HUES6 (cell line): ENCODE measurements at regions not wholly inside any gene's neighbourhood (a gene's known extent, or its start where the extent isn't known, plus 50 kb on each side); places are given as distances from the start of the nearest gene placed in this dataset.

ENCODE experiments used
- H3K27ac ChIP-seq: 2 replicates; pipeline ENCODE4 v1.7.0; 2013; ENCODE audit warnings: low read depth, mild to moderate bottlenecking, low read length, inconsistent platforms
- H3K27me3 ChIP-seq: 2 replicates; pipeline ENCODE4 v1.6.1; 2013; ENCODE audit warnings: low read length; ENCODE audit not compliant: control insufficient read depth, insufficient read depth
- H3K36me3 ChIP-seq: 2 replicates; pipeline ENCODE4 v1.6.1; 2013; ENCODE audit warnings: low read length; ENCODE audit not compliant: control insufficient read depth, insufficient read depth
- H3K4me1 ChIP-seq: 2 replicates; pipeline ENCODE4 v1.6.1; 2013; ENCODE audit warnings: low read length; ENCODE audit not compliant: control insufficient read depth, insufficient read depth
- H3K4me3 ChIP-seq: 2 replicates; pipeline ENCODE4 v1.5.1; 2013; ENCODE audit warnings: low read depth, low read length
- H3K9ac ChIP-seq: one replicate; pipeline ENCODE4 v1.6.1; 2013; ENCODE audit warnings: mild to moderate bottlenecking, low read length
- H3K9me3 ChIP-seq: 2 replicates; pipeline ENCODE4 v1.6.1; 2013; ENCODE audit warnings: low read depth, low read length; ENCODE audit not compliant: control insufficient read depth, insufficient read depth

- no peaks in the 10 kb centered on the region for H3K27me3 ChIP-seq
- H3K4me1 ChIP-seq, result no peaks in the 10 kb centered on the region
- no peak overlapping the region for H3K27ac ChIP-seq
- no peak overlapping the region for H3K9ac ChIP-seq
- H3K4me3 ChIP-seq, result no peak overlapping the region
- no peaks in the 10 kb centered on the region for H3K36me3 ChIP-seq
- peaks cover 37% of the 10 kb centered on the region for H3K9me3 ChIP-seq
Measured at GRCh38 chr6:134605034-134605433, 287.1 kb upstream of the SGK1 start.

- H3K27me3 ChIP-seq, result no peaks in the 10 kb centered on the region
- no peak overlapping the region for H3K27ac ChIP-seq
- peaks cover 40% of the 10 kb centered on the region for H3K9me3 ChIP-seq
- no peaks in the 10 kb centered on the region for H3K36me3 ChIP-seq
- no peak overlapping the region for H3K4me3 ChIP-seq
- no peak overlapping the region for H3K9ac ChIP-seq
- H3K4me1 ChIP-seq, result no peaks in the 10 kb centered on the region
Measured at GRCh38 chr6:134604014-134604676, 286.2 kb upstream of the SGK1 start.

- H3K9ac ChIP-seq, result no peak overlapping the region
- H3K9me3 ChIP-seq, result peaks cover 40% of the 10 kb centered on the region
- H3K36me3 ChIP-seq, result no peaks in the 10 kb centered on the region
- H3K4me3 ChIP-seq, result no peak overlapping the region
- H3K27ac ChIP-seq, result no peak overlapping the region
- H3K4me1 ChIP-seq, result no peaks in the 10 kb centered on the region
- H3K27me3 ChIP-seq, result no peaks in the 10 kb centered on the region
Measured at GRCh38 chr6:134603561-134603960, 285.6 kb upstream of the SGK1 start.

GRCh38 chr6:134602123-134602522 lies 284.2 kb upstream of the SGK1 start:
- Histone ChIP-seq H3K4me1 (no peaks in the 10 kb centered on the region), H3K4me3 (no peak overlapping the region), H3K27ac (no peak overlapping the region), H3K27me3 (no peaks in the 10 kb centered on the region), H3K9ac (no peak overlapping the region), H3K36me3 (no peaks in the 10 kb centered on the region), H3K9me3 (peaks cover 40% of the 10 kb centered on the region)

GRCh38 chr6:134600671-134601070 lies 282.8 kb upstream of the SGK1 start:
- H3K27me3 ChIP-seq, result no peaks in the 10 kb centered on the region
- no peaks in the 10 kb centered on the region for H3K36me3 ChIP-seq
- no peak overlapping the region for H3K9ac ChIP-seq
- H3K4me3 ChIP-seq, result no peak overlapping the region
- no peak overlapping the region for H3K27ac ChIP-seq
- no peaks in the 10 kb centered on the region for H3K4me1 ChIP-seq
- H3K9me3 ChIP-seq, result peaks cover 37% of the 10 kb centered on the region

- no peak overlapping the region for H3K27ac ChIP-seq
- peaks cover 26% of the 10 kb centered on the region for H3K9me3 ChIP-seq
- H3K4me1 ChIP-seq, result no peaks in the 10 kb centered on the region
- H3K36me3 ChIP-seq, result no peaks in the 10 kb centered on the region
- H3K27me3 ChIP-seq, result no peaks in the 10 kb centered on the region
- no peak overlapping the region for H3K9ac ChIP-seq
- H3K4me3 ChIP-seq, result no peak overlapping the region
Measured at GRCh38 chr6:134599079-134599478, 281.2 kb upstream of the SGK1 start.

DNA sequence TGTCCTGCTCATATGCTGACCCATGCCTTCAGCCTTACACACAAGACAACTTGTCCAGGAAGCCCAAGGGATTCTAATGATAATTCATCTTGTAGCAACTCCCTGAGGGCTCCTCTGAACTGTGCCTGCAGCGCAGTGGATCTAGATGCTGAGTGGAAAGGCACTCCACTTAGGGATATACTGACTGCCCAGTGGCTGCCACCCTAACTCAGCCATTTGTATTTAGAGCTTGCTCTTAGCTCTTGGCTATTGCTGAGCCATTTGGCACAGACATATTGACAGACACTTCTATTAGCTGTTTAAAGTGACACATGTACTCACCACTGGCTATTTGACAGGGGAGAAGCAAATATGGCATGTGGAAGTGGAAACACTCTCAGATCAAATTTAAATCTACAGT lies 278.3 kb upstream of the SGK1 start:
- H3K4me3 ChIP-seq, result no peak overlapping the region
- H3K9me3 ChIP-seq, result peaks cover 14% of the 10 kb centered on the region
- no peak overlapping the region for H3K27ac ChIP-seq
- H3K4me1 ChIP-seq, result no peaks in the 10 kb centered on the region
- H3K36me3 ChIP-seq, result no peaks in the 10 kb centered on the region
- H3K27me3 ChIP-seq, result no peaks in the 10 kb centered on the region
- H3K9ac ChIP-seq, result no peak overlapping the region

- H3K27ac ChIP-seq, result no peak overlapping the region
Measured at GRCh38 chr6:134594881-134595280, 277.0 kb upstream of the SGK1 start.

DNA sequence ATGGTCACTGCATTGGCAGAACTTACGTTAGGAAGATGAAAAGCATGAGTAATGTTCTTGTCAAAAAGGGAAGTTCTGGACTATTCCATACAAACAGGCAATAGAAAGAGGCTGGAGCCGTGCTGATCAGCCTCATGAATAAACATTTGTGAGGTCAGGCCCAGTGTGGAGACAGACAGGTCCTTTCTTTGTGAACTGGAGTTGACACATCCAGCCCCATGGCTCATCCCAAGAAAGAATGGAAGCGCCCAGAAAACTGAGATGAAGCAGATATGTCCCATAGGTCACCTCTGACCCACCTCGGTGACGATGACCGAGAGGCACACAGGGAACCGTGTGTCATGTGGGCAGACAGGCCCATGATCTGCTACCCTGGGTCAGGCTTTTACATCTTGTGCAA lies 276.0 kb upstream of the SGK1 start:
- no peak overlapping the region for H3K4me3 ChIP-seq
- no peak overlapping the region for H3K27ac ChIP-seq
- no peak overlapping the region for H3K9ac ChIP-seq
- H3K27me3 ChIP-seq, result no peaks in the 10 kb centered on the region
- peaks cover 9% of the 10 kb centered on the region for H3K4me1 ChIP-seq
- H3K36me3 ChIP-seq, result no peaks in the 10 kb centered on the region
- no peaks in the 10 kb centered on the region for H3K9me3 ChIP-seq

More at GRCh38 chr6:134594881-134595280, 277.0 kb upstream of the SGK1 start:
- Histone ChIP-seq H3K9ac (no peak overlapping the region), H3K9me3 (0 out of 2 replicates have a peak, but pooled peaks cover 3% of the 10 kb centered on the region), H3K36me3 (no peaks in the 10 kb centered on the region), H3K4me3 (no peak overlapping the region), H3K4me1 (peaks cover 4% of the 10 kb centered on the region), H3K27me3 (no peaks in the 10 kb centered on the region)

- H3K4me3 ChIP-seq, result no peak overlapping the region
- no peak overlapping the region for H3K27ac ChIP-seq
- H3K9me3 ChIP-seq, result no peaks in the 10 kb centered on the region
- H3K27me3 ChIP-seq, result no peaks in the 10 kb centered on the region
- H3K36me3 ChIP-seq, result no peaks in the 10 kb centered on the region
- peaks cover 9% of the 10 kb centered on the region for H3K4me1 ChIP-seq
- no peak overlapping the region for H3K9ac ChIP-seq
Measured at GRCh38 chr6:134593442-134593841, 275.5 kb upstream of the SGK1 start.

- H3K4me1 ChIP-seq, result peaks cover 9% of the 10 kb centered on the region
- H3K9me3 ChIP-seq, result no peaks in the 10 kb centered on the region
- no peaks in the 10 kb centered on the region for H3K36me3 ChIP-seq
- no peak overlapping the region for H3K9ac ChIP-seq
- no peaks in the 10 kb centered on the region for H3K27me3 ChIP-seq
- H3K4me3 ChIP-seq, result no peak overlapping the region
- H3K27ac ChIP-seq, result no peak overlapping the region
Measured at GRCh38 chr6:134593024-134593423, 275.1 kb upstream of the SGK1 start.
